ENCODE measurements at regions not wholly inside any gene's neighbourhood (a gene's known extent, or its start where the extent isn't known, plus 50 kb on each side); places are given as distances from the start of the nearest gene placed in this dataset.

DNA sequence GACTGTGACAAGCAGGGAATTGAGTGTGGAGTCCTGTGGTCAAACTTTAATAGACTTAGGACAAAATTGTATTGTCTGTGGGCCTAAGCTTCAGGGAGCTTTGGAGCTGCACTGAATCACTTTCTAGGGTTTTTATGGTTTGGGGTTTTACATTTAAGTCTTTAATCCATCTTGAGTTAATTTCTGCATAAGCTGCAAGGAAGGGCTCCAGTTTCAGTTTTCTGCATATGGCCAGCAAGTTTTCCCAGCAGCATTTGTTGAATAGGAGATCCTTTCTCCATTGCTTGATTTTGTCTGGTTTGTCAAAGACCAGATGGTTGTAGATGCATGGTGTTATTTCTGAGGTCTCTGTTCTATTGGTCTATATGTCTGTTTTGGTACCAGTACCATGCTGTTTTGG lies 113.4 kb upstream of the NXT1 start:
- no peak overlapping the region for H3K27ac ChIP-seq
- TF ChIP-seq ZFX (IDR thresholded peaks at IDR 0.05; ENCODE audit: borderline replicate concordance): no peak
- TF ChIP-seq, protein P1, sequence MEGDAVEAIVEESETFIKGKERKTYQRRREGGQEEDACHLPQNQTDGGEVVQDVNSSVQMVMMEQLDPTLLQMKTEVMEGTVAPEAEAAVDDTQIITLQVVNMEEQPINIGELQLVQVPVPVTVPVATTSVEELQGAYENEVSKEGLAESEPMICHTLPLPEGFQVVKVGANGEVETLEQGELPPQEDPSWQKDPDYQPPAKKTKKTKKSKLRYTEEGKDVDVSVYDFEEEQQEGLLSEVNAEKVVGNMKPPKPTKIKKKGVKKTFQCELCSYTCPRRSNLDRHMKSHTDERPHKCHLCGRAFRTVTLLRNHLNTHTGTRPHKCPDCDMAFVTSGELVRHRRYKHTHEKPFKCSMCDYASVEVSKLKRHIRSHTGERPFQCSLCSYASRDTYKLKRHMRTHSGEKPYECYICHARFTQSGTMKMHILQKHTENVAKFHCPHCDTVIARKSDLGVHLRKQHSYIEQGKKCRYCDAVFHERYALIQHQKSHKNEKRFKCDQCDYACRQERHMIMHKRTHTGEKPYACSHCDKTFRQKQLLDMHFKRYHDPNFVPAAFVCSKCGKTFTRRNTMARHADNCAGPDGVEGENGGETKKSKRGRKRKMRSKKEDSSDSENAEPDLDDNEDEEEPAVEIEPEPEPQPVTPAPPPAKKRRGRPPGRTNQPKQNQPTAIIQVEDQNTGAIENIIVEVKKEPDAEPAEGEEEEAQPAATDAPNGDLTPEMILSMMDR (IDR thresholded peaks at IDR 0.05): no peak

DNA sequence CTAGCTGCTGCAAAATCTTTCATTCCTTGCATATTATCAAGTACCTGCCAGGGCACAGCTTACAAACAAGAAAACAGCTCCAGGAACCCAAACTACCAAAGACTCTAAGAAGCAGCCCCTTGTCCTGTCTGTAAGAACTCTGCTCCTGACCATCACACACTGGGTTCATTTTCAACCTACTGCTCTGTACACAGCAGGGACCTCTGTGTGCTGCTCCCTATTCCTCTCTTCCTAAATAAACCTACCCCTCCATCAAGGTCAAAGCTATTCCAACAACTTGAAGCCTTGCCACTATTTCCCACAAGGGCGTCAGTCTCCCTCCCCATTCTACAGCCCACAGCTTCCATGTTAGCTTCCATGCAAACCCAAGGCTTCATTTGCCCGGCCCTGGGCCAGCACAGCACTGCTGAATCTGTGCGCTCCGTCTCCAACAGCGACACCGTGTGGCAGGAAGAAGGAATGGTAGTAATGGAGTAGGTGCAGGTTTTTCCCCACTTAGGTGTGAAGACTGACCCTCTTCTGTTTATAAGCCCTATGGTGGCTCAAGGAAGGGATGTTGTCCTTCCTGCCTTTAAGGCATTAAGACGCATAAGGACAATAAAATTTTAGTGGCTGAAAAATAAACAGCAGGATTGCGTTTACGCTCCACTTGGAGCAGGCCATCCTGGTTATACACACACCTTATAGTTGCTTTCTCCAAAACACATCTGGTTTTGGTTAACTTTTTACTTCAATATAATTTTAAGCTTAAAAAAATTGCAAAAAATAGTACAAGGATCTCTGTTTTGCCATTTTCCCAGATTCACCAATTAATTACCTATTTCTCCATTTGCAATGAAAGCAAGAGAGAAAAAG lies 115.2 kb upstream of the NXT1 start:
- no peak overlapping the region for H3K27ac ChIP-seq
- TF ChIP-seq ZFX (IDR thresholded peaks at IDR 0.05; ENCODE audit: borderline replicate concordance): no peak
- TF ChIP-seq, protein P1 (IDR thresholded peaks at IDR 0.05): peak; percentile 89

DNA sequence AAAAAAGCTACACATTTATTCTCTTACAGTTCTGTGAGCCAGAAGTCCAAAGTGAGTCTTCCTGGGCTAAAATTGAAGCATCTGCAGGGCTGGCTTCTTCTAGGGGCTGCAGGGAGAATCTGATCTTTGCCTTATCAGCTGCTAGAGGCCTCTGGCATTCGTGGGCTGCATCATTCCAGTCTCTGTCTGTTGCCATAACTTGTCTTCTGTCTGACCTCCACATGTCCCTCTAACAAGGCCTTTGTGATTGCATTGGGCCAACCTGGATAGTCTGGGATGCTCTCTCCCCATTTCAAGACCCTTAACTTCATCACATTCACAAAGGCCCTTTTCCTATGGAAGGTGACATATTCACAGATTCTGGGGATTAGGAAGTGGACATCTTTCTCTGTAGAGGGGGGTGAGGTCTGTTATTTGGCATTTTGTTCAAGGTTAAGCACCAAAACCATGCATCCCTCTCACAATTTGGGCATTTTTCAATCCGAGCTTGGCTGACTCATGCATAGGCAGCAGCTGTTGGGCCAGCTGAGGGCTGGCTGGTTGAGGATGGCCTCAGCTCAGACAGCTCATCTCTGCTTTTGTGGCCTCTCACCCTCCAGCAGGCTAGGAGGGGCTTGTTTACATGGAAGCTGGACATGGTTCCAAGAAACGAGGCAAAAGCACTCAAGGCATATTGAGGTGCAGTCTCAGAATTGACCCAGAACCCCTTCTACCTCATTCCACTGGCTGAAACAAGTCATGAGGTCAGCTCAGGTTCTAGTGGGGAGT lies 116.1 kb upstream of the NXT1 start:
- H3K27ac ChIP-seq: no peak overlapping the region
- TF ChIP-seq, protein P1 (IDR thresholded peaks at IDR 0.05): no peak
- TF ChIP-seq ZFX (IDR thresholded peaks at IDR 0.05; ENCODE audit: borderline replicate concordance): no peak

DNA sequence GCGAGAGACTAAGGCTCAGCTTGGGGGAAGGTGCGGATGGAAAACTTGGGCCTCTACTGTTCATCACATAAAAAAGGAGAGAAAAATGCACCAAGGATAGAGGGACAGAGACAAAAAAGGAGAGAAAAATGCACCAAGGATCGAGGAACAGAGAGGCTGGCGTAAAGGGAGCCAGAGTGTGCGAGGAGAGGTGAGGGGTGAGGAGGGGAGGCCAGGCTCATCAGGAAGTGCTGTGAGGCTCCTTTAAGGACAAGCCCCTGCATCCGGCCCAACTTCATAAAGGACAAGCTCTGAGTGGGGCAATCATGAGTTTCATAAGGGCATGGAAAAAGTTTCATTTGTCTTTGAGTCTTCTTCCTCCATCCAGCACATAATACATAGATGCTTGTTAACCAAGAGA lies 117.2 kb upstream of the NXT1 start:
- TF ChIP-seq, protein P1 (IDR thresholded peaks at IDR 0.05): no peak
- no peak for TF ChIP-seq ZFX (IDR thresholded peaks at IDR 0.05; ENCODE audit: borderline replicate concordance)
- no peak overlapping the region for H3K27ac ChIP-seq

DNA sequence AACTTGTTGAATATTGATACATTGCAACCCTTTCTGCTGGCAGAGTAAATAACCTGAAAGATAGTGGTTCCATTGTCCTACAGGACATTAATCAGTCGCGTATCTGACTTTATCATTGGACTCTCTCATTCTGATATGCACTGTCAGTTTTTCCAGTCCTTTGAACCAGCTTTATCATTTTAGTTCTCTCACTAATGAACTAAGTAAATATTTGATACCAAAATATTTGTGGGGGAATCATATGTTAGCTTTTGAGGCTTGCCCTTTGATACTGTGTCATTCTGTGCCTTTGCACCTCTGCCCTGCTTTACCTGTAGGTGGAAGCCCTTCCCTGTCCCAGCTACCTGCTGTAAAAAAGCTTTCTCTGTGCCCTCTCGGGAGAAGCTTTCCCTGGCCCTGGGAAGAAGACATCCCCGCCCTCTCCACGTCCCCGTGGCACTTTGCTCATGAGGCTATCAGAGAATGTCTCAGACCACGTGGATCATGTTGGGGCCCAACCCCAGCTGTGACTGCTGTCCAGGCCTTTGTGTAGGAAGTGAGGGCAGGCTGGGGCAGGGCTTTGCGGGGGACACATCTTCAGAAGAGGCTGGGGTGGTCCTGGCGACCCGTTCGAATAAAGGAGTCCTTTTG lies 117.8 kb upstream of the NXT1 start:
- TF ChIP-seq, protein P1 (IDR thresholded peaks at IDR 0.05): no peak
- no peak for TF ChIP-seq ZFX (IDR thresholded peaks at IDR 0.05; ENCODE audit: borderline replicate concordance)
- H3K27ac ChIP-seq: no peak overlapping the region

DNA sequence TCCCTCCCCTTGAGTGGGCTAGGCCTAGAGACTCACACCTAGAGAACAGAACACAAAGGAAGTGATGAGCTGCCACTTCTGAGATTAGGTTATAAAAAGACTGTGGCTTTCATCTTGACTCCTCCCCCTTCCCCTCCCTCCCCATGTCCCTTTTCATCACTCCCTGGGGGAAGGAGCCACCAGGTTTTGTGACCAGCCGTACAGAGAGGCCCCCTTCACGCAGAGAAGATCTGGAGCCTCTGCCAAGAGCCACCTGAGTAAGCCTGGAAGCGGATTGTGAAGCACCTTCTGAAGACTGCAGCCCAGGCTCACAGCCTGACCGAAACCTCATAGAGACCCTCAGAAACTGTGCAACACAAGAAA lies 118.4 kb upstream of the NXT1 start:
- no peak overlapping the region for H3K27ac ChIP-seq
- TF ChIP-seq, protein P1 (IDR thresholded peaks at IDR 0.05): no peak
- TF ChIP-seq ZFX (IDR thresholded peaks at IDR 0.05; ENCODE audit: borderline replicate concordance): no peak

Data from 22Rv1 (cell line).